Jurkat, Clone E6-1 (cell line): ENCODE measurements at regions not wholly inside any gene's neighbourhood (a gene's known extent, or its start where the extent isn't known, plus 50 kb on each side); places are given as distances from the start of the nearest gene placed in this dataset.

Experiments
- DNase-seq: peaks from one replicate; pipeline ENCODE4 v3.0.0-alpha.2; 2011; ENCODE audit warnings: low read depth, low spot score
- H3K4me3 ChIP-seq: 2 replicates; pipeline ENCODE4 v1.5.1; 2011; ENCODE audit warnings: mild to moderate bottlenecking, low read length, control low read depth, moderate library complexity

DNA sequence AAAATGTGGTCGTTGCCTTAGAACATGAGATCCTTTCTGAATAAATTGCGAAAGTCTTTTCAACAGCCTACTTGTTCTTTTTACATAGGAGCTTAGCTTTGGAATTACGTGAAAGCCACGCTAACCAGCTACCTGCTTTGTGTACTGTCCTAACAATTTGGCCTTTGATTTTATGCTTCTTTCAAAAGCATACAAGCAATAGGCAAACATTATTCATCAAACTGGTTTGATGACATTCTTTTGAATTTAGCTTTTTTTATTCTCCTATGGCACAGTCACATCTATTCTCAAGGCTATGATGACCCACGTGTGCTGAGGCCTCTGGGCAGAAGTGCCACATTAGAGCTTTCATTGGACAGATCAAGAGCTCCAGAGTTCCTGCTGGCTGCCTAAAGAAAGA, 178.0 kb upstream of the DPT start:
- no peak overlapping the region for H3K4me3 ChIP-seq
- no peak for DNase-seq

DNA sequence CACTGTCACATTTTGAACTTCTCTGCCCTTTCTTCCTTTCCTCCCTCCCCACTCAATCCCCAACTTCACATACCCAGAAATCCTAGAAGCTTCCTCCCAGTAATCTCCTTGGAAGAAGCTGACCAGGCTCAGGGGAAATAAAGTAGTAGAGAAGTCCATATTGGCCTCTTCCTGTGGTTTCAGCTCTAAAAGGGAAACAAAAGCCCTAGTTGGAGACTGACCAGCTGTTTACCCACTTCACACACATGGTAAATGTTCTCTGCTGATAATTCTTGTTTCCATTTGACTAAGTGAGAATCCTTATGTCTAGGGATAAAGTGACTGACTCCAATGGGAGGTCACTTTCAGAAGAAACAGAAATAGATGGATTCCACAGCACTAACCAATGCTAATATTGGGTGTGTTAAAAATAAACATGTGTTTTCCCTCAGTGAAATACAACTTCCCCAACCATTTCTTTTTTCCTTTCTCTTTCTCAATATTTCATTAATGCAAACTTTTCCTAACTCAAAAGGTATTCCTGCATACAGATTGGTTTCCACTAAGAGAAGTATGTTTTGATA, 178.9 kb upstream of the DPT start:
- no peak overlapping the region for H3K4me3 ChIP-seq
- no peak for DNase-seq

DNA sequence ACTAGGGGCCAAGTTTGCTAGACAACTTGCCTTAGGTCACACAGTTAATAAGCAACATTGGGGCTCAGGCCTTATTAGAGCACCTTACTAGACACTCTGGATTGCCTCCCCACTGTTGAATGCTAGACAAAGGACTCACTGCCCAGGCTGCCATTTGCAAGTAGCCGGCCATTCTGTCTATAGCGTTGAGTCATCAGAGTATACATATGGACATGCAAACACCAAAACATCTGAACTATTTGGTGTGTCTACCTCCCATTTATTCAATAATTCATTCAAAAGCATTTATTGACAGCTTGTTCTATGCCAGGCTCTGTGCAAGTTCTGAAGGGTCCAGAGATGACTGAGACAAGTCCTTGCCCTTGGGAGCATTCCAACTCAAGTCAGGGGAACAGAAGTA, 181.4 kb upstream of the DPT start:
- DNase-seq, result no peak
- H3K4me3 ChIP-seq, result no peak overlapping the region

DNA sequence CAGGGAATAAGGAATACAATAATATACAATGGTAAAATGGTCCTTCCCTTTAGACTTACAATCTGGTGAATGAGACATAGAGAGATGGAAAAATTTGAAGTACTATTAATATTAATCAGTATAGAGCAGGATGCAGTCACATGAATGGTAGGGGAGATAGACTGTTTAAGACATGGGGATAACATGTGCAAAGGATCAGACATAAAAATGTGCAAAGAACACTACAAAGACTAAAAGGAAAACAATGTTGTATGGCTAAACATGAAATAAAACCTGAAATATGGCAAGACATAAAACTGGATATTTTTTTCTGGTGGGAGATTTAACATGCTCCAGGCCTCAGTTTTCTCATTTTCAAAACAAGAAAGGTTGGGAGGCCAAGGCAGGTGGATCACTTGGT, 182.4 kb upstream of the DPT start:
- no peak for DNase-seq
- H3K4me3 ChIP-seq, result no peak overlapping the region

GRCh38 chr1:168913711-168914463, 184.9 kb upstream of the DPT start:
- DNase-seq, result no peak
- H3K4me3 ChIP-seq, result no peak overlapping the region

GRCh38 chr1:168917309-168917708, 188.3 kb upstream of the DPT start:
- no peak for DNase-seq
- no peak overlapping the region for H3K4me3 ChIP-seq

DNA sequence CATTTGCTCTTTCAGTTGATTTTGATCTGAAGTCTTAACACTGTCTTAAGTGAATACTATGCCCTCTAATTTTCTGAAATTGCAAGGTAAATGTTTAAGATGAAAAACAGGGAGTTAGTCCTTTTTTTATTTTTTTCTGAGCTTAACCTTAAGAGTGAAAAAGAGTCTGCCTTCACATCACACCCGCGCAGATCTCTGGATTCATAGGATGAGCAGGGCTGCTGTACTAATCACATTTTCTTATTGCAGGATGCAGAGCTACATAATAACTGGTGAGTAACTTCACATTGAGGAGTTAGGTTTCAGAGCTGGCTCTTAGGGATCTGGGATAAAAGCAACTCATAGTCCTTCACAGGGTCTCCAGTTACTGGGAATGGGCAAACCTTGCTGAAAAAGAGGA, 188.7 kb upstream of the ATP1B1 start:
- no peak overlapping the region for H3K4me3 ChIP-seq
- no peak for DNase-seq

- H3K4me3 ChIP-seq, result no peak overlapping the region
- no peak for DNase-seq
These were observed 187.4 kb upstream of the ATP1B1 start for GRCh38 chr1:168918860-168919741.

GRCh38 chr1:168920456-168921094, 185.9 kb upstream of the ATP1B1 start:
- H3K4me3 ChIP-seq, result no peak overlapping the region
- no peak for DNase-seq

DNA sequence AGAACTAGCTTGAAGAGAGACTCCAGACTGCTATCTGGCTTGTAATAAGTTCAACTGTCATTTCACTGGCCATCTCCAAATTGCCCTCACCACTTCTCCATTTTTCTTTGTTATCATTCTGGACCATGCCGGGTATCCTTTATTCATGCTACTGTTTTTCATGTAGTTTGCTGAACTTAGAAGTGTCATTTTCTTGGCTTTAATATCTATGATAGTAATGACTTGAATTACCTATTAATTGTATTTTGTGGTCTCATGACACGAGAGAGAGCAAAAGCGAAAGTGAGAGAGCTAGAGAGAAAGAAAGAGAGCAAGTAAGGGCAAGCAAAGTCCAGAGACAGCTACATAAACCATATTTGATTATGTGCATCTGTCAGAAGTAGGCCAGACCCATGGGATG, 184.9 kb upstream of the ATP1B1 start:
- no peak for DNase-seq
- H3K4me3 ChIP-seq, result no peak overlapping the region

GRCh38 chr1:168923521-168924136, 182.9 kb upstream of the ATP1B1 start:
- no peak overlapping the region for H3K4me3 ChIP-seq
- no peak for DNase-seq

GRCh38 chr1:168924976-168925375, 181.5 kb upstream of the ATP1B1 start:
- no peak overlapping the region for H3K4me3 ChIP-seq
- no peak for DNase-seq

DNA sequence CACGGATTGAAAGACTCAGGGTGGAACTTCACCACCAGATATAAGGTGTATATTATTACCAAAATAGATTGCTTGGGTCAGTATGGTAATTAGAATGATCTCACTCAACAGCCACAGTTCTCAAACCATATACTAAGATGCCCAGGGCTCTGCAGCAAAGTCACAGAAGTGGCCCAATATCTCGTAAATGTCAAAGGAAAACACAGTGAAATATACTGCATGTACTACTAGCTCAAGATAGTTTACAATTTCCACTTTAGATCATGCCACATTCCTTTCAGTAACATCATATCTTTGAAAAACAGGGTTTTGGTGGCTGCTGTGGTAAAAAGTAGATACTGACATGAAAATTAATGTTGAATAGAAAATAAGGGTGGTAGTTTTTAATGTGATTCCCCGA, 180.3 kb upstream of the ATP1B1 start:
- no peak for DNase-seq
- no peak overlapping the region for H3K4me3 ChIP-seq

DNA sequence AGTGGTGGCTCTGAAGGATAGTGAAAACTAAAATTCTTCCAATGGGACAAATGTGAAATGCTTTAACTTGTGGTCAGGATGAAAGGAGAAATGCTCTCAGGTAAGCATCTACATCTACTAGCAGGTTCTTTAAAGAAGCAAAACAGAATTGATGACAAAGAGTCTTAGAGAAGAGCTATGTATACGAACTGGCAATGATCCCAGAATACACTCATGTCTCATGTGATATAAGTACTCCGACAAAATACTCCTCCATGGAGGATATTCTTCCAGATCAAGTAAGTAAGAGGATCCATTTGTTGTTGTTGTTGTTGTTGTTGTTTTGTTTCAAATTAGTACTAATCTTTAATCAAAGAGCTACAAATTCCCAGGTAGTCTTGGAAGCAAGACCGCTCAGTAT, 174.0 kb upstream of the ATP1B1 start:
- no peak for DNase-seq
- H3K4me3 ChIP-seq, result no peak overlapping the region

DNA sequence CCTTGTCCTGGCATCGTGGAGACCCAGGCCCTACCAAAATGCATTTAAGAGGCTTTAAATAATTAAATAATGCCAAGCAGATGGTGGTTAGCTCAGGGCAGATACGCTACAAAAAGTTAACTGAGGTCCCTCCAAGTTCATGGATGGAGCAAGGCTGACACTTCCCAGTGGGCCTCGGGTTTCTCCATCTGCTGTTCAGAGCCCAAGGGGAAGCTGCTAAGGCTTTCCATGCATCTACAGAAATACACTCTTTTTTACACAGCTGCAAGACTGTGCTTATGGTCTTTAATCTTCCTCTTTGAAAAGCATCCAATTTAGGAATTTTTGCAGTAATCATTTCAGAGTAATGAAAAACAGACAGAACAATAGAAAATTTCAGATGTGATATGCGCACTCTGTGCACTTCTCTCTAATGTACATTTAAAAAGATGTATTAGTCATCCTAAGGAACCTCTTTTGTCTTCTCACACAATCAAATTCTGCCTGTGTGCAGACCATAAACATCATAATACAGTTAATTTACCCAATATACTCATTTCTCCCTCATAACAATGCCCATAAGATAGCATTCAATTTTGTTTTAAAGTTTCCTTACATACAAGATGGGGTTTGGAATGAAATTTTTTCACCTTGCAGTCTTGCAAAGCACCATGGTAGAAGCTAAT, 173.2 kb upstream of the ATP1B1 start:
- no peak for DNase-seq

DNA sequence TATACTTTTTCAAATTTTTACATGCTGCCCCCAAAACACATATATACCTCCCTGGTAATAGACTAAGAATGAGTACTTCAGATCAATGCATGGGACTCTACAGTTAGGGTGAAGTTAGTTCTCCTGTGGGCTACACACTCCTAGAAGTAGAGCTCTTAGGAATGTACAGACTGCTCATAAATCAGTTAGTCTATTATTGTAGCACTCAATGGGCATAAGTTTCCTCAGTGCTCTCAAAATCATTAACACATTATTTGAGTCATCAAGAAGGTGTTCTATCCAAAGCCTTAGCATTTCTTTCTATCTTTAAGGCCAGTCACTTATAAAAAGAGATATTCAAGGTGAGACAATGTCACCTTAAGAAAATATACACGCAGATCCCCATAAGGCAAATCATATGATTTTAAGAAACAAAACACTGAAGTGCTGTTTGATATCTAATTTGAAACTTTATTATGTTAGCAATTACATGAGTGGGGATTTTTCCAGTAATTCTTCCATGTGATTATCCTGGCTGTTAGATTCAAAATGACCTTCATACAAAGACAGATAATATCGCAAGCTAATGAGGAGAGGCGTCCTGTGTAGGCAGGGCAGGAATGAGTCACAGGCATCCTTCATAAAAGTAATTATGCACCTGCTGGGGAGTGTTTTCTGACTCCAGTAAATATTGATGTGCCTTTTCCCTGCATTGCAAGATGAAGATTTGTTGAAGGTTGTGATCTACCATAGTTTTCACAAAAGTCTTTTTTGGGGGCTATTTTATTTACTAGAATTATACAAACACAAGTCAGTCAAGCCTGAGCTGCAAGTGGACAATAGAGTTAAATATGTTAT, 167.2 kb upstream of the ATP1B1 start:
- no peak overlapping the region for H3K4me3 ChIP-seq
- DNase-seq, result no peak

More for the DNA sequence above, 173.2 kb upstream of the ATP1B1 start:
- H3K4me3 ChIP-seq, result no peak overlapping the region

DNA sequence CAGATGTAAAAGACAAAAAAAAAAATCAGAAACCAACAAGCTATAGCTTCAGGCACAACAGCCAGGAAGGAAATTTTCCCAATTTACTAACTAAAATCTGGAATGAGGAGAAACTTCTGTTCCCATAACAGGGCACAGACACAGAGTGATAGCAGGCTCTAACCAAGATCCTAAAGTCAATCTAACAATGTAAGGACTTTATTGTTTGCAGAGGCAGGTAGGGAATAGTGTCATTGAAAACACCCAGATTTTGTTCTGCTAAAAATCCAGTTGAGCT, 166.6 kb upstream of the ATP1B1 start:
- no peak overlapping the region for H3K4me3 ChIP-seq
- DNase-seq, result no peak

DNA sequence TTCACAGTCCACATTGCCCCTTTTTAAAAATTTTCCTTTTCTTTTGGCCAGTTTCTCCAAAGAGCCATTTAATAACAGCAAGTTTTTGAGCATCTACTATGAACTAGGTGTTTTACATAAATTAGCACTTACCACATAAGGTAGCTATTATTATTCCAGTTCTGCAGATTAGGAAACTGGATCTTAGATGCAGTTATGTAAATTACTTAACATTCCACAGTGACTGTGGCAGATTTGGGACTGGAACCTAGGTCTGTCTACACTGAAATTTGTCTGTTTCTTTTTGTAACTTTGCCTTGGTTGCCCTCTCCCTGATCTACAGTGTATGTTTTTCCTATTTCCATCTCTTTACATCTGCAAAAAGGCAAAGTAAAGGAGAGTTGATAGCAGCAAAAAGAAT, 164.8 kb upstream of the ATP1B1 start:
- no peak overlapping the region for H3K4me3 ChIP-seq
- no peak for DNase-seq
